Suprapubic skin (tissue), 4 donors: ENCODE measurements at regions not wholly inside any gene's neighbourhood (a gene's known extent, or its start where the extent isn't known, plus 50 kb on each side); places are given as distances from the start of the nearest gene placed in this dataset.

Experiments
- DNase-seq, 2 donors: peaks; one replicate each; pipeline ENCODE4 v3.0.0-alpha.2; 2019; ENCODE audit warnings: low spot score in 2 of 2
- H3K27ac ChIP-seq: fragments of 200-600 bp; sonication (generic); one replicate; pipeline ENCODE4 v1.5.1; 2019
- H3K27me3 ChIP-seq: fragments of 200-600 bp; sonication (generic); one replicate; pipeline ENCODE4 v1.5.1; 2019
- H3K36me3 ChIP-seq: fragments of 200-600 bp; sonication (generic); one replicate; pipeline ENCODE4 v1.5.1; 2019
- H3K4me1 ChIP-seq: fragments of 200-600 bp; sonication (generic); one replicate; pipeline ENCODE4 v1.5.1; 2019
- H3K4me3 ChIP-seq: fragments of 200-600 bp; sonication (generic); one replicate; pipeline ENCODE4 v1.5.1; 2019; ENCODE audit warnings: mild to moderate bottlenecking
- H3K9me3 ChIP-seq: fragments of 200-600 bp; sonication (generic); one replicate; pipeline ENCODE4 v1.5.1; 2019
- CTCF ChIP-seq, 2 donors: fragments of 200-600 bp in 1 of 2; fragments of 450-650 bp in 1 of 2; sonication (generic) in 1 of 2; IDR thresholded peaks; one replicate each; pipeline ENCODE4 v1.5.1; 2016 to 2019; ENCODE audit warnings: antibody characterized with exemption in 2 of 2, mild to moderate bottlenecking in 1 of 2, moderate library complexity in 1 of 2
- EP300 ChIP-seq: sonication (generic); formaldehyde crosslinking; IDR thresholded peaks from one replicate; pipeline ENCODE4 v1.6.1; 2017; ENCODE audit warnings: antibody characterized with exemption
- POLR2A ChIP-seq, 2 donors: fragments of 450-650 bp; IDR thresholded peaks; one replicate each; pipeline ENCODE4 v1.6.1; 2017; ENCODE audit warnings: antibody characterized with exemption in 2 of 2, mild to moderate bottlenecking in 2 of 2, moderate library complexity in 2 of 2
- POLR2AphosphoS5 ChIP-seq, 3 donors: sonication (generic); formaldehyde crosslinking; IDR thresholded peaks; one replicate each; pipeline ENCODE4 v1.6.1; 2017; ENCODE audit warnings: antibody characterized with exemption in 3 of 3
- WGBS: methylation state at CpG from one replicate; pipeline ENCODE4 v1.1.5; 2018; 5-methylcytosine and 5-hydroxymethylcytosine counted together

DNA sequence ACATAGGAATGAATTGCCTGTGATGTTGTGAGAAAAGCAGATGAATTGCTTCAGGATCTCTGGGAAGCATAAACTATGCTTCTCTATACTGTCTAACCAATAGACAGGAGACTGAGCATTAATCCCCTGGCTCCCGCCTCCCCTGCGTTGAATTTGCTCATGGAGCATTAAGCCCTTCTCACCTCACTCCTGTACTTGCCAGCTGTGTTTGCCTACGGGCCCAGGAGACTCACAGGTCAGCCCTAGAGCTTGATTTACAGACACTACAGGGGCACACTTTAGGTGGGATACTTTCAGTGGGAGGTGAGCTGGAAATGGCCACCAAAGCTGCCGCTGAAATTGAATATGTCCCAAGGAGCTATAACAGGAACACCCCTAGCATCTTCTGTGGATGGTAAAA is 418.7 kb downstream of the CBLN4 start:
- no peaks in the 10 kb centered on the region for H3K36me3 ChIP-seq
- H3K27me3 ChIP-seq = no peaks in the 10 kb centered on the region
- no peak overlapping the region for H3K27ac ChIP-seq
- no peaks in the 10 kb centered on the region for H3K9me3 ChIP-seq
- WGBS = 75% methylated on average over 4 of the region's 4 CpGs
- no peaks in the 10 kb centered on the region for H3K4me1 ChIP-seq
- no peak for TF ChIP-seq EP300
- H3K4me3 ChIP-seq = no peak overlapping the region
- no peak for DNase-seq

GRCh38 chr20:55584964-55585363 is 420.4 kb downstream of the CBLN4 start:
- no peaks in the 10 kb centered on the region for H3K36me3 ChIP-seq
- H3K4me1 ChIP-seq = no peaks in the 10 kb centered on the region
- no peaks in the 10 kb centered on the region for H3K9me3 ChIP-seq
- TF ChIP-seq CTCF (IDR thresholded peaks at IDR 0.05) = no peak
- TF ChIP-seq EP300 = no peak
- TF ChIP-seq POLR2AphosphoS5 (IDR thresholded peaks at IDR 0.05) = no peak
- no peak for TF ChIP-seq POLR2A (IDR thresholded peaks at IDR 0.05)
- no peak overlapping the region for H3K4me3 ChIP-seq
- DNase-seq = no peak
- H3K27ac ChIP-seq = no peak overlapping the region
- H3K27me3 ChIP-seq = no peaks in the 10 kb centered on the region
- WGBS = 95% methylated on average over 1 of the region's 1 CpG

- no peak overlapping the region for H3K4me3 ChIP-seq
- 92% methylated on average over 2 of the region's 2 CpGs for WGBS
- no peak overlapping the region for H3K27ac ChIP-seq
- DNase-seq = no peak
- H3K9me3 ChIP-seq = no peaks in the 10 kb centered on the region
- no peaks in the 10 kb centered on the region for H3K27me3 ChIP-seq
- no peak for TF ChIP-seq CTCF (IDR thresholded peaks at IDR 0.05)
- no peaks in the 10 kb centered on the region for H3K36me3 ChIP-seq
- no peaks in the 10 kb centered on the region for H3K4me1 ChIP-seq
These were observed 421.0 kb downstream of the CBLN4 start for GRCh38 chr20:55584307-55584706.

GRCh38 chr20:55583036-55583435 is 422.3 kb downstream of the CBLN4 start:
- Histone ChIP-seq H3K9me3 (no peaks in the 10 kb centered on the region), H3K27me3 (no peaks in the 10 kb centered on the region), H3K4me3 (no peak overlapping the region), H3K27ac (no peak overlapping the region), H3K4me1 (no peaks in the 10 kb centered on the region), H3K36me3 (no peaks in the 10 kb centered on the region)
- no peak for DNase-seq
- WGBS = 89% methylated on average over 1 of the region's 1 CpG
- TF ChIP-seq CTCF (IDR thresholded peaks at IDR 0.05) (no peak), EP300 (no peak)

DNA sequence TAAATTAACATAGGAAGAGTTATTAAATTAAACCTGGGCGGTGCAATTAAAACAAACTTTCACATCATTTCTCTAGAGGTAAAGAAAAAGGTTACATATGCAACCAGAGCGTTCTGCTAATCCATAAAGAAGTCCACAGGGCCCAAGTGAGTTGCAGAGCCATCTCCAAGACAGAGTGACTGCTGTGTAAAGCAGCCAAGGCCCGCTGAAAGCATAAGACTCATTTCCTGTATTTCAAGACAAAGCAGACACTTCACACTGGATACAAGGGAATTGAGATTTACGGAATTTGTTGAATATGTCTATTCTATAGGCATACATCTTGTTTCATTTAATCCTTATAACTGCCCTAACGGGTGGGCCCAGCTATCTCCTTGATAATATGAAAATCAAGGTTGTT is 422.8 kb downstream of the CBLN4 start:
- no peak for DNase-seq
- Histone ChIP-seq H3K36me3 (no peaks in the 10 kb centered on the region), H3K4me1 (no peaks in the 10 kb centered on the region), H3K9me3 (no peaks in the 10 kb centered on the region), H3K27me3 (no peaks in the 10 kb centered on the region), H3K4me3 (no peak overlapping the region), H3K27ac (no peak overlapping the region)
- no peak for TF ChIP-seq POLR2A (IDR thresholded peaks at IDR 0.05)
- TF ChIP-seq POLR2AphosphoS5 (IDR thresholded peaks at IDR 0.05) = no peak
- TF ChIP-seq EP300 = no peak
- TF ChIP-seq CTCF (IDR thresholded peaks at IDR 0.05) = no peak
- 82% methylated on average over 5 of the region's 5 CpGs for WGBS

DNA sequence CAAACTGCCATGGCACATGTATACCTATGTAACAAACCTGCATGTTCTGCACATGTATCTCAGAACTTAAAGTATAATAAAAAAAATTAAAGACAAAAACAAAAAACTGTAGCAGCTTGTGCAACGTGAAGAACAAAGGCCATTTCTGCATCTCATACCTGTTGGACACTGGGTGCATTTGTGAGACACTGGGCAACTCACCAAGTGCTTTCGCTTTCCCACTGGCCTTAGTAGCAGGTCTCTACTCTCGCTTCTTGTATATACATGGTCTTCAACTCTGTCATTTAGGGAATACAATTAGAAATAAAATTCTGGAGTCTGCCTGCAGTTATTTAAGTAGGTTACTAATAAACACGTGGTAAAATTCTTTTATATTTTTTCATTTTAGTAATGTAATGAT is 423.8 kb downstream of the CBLN4 start:
- no peak for DNase-seq
- Histone ChIP-seq H3K36me3 (no peaks in the 10 kb centered on the region), H3K27ac (no peak overlapping the region), H3K4me1 (no peaks in the 10 kb centered on the region), H3K9me3 (no peaks in the 10 kb centered on the region), H3K27me3 (no peaks in the 10 kb centered on the region), H3K4me3 (no peak overlapping the region)
- 78% methylated on average over 4 of the region's 4 CpGs for WGBS
- no peak for TF ChIP-seq POLR2AphosphoS5 (IDR thresholded peaks at IDR 0.05)
- TF ChIP-seq POLR2A (IDR thresholded peaks at IDR 0.05) = no peak
- no peak for TF ChIP-seq CTCF (IDR thresholded peaks at IDR 0.05)
- TF ChIP-seq EP300 = no peak
